ENCODE measurements at regions not wholly inside any gene's neighbourhood (a gene's known extent, or its start where the extent isn't known, plus 50 kb on each side); places are given as distances from the start of the nearest gene placed in this dataset.

DNA sequence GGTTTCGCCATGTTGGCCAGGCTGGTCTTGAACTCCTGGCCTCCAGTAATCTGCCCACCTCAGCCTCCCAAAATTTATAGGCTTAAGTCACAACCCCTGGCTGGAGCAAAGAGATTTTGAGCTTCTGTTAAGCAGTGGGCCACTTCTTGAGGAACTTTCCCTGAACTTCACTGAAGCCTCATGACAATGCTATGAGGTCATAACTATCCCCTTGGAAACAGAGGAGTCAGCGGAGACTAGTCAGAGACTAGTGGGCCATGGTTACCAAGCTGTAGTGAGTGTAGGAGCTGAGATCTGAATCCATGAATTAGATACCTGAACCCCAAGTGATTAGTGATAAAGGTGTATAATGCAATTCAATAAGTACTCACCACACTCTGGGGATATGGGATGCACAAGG is 145.1 kb upstream of the MSX1 start:
- no peak overlapping the region for H3K4me2 ChIP-seq (ENCODE audit: control insufficient read depth, insufficient read depth)
- ATAC-seq (no peak), DNase-seq (ENCODE audit: low read depth, low spot score) (no peak), FAIRE-seq (no peak)
- H3K27ac ChIP-seq (ENCODE audit: control insufficient read depth, insufficient read depth), result no peak overlapping the region
- ChIA-PET SMC1A (ENCODE audit: uncharacterized antibody, unreplicated experiment) (interaction anchor here (0.7 kb wide), 1 partner anchor 31 kb away, joined by 3 read pairs; no protein-coding TSS in a partner anchor), RAD21 (ENCODE audit: unreplicated experiment) (no interaction called here), POLR2A (no interaction called here), CTCF (no interaction called here)
- H3K79me2 ChIP-seq (ENCODE audit: control insufficient read depth, insufficient read depth, low read length), result no peaks in the 10 kb centered on the region
- TF ChIP-seq RUNX3 (IDR thresholded peaks at IDR 0.05; ENCODE audit: low read length), result no peak
- TF ChIP-seq, protein P1, sequence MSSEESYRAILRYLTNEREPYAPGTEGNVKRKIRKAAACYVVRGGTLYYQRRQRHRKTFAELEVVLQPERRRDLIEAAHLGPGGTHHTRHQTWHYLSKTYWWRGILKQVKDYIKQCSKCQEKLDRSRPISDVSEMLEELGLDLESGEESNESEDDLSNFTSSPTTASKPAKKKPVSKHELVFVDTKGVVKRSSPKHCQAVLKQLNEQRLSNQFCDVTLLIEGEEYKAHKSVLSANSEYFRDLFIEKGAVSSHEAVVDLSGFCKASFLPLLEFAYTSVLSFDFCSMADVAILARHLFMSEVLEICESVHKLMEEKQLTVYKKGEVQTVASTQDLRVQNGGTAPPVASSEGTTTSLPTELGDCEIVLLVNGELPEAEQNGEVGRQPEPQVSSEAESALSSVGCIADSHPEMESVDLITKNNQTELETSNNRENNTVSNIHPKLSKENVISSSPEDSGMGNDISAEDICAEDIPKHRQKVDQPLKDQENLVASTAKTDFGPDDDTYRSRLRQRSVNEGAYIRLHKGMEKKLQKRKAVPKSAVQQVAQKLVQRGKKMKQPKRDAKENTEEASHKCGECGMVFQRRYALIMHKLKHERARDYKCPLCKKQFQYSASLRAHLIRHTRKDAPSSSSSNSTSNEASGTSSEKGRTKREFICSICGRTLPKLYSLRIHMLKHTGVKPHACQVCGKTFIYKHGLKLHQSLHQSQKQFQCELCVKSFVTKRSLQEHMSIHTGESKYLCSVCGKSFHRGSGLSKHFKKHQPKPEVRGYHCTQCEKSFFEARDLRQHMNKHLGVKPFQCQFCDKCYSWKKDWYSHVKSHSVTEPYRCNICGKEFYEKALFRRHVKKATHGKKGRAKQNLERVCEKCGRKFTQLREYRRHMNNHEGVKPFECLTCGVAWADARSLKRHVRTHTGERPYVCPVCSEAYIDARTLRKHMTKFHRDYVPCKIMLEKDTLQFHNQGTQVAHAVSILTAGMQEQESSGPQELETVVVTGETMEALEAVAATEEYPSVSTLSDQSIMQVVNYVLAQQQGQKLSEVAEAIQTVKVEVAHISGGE (CRISPR knock-in tag; IDR thresholded peaks at IDR 0.05), result no peak
- TF ChIP-seq TARDBP (IDR thresholded peaks at IDR 0.05; ENCODE audit: borderline replicate concordance), result no peak
- TF ChIP-seq, protein P2, sequence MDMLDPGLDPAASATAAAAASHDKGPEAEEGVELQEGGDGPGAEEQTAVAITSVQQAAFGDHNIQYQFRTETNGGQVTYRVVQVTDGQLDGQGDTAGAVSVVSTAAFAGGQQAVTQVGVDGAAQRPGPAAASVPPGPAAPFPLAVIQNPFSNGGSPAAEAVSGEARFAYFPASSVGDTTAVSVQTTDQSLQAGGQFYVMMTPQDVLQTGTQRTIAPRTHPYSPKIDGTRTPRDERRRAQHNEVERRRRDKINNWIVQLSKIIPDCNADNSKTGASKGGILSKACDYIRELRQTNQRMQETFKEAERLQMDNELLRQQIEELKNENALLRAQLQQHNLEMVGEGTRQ (IDR thresholded peaks at IDR 0.05; ENCODE audit: borderline replicate concordance, low read depth, low read length), result no peak
- no peak for TF ChIP-seq BCL11A (IDR thresholded peaks at IDR 0.05; ENCODE audit: low read depth, low read length)
- no peak for TF ChIP-seq ATF7 (IDR thresholded peaks at IDR 0.05; ENCODE audit: low read depth)
- no peak for TF ChIP-seq JUND (IDR thresholded peaks at IDR 0.05; ENCODE audit: low read depth, low read length)
- TF ChIP-seq SRF (IDR thresholded peaks at IDR 0.05; ENCODE audit: low read depth in 2 of 2, low read length in 2 of 2), result no peak
- no peak for TF ChIP-seq EED (IDR thresholded peaks at IDR 0.05; ENCODE audit: low read depth)
- no peaks in the 10 kb centered on the region for H4K20me1 ChIP-seq (ENCODE audit: control insufficient read depth, insufficient read depth)
- H3K4me1 ChIP-seq (ENCODE audit: control insufficient read depth, insufficient read depth, low read length), result no peaks in the 10 kb centered on the region
- no peak overlapping the region for H3K9ac ChIP-seq (ENCODE audit: control insufficient read depth, insufficient read depth, low read length)
- WGBS (ENCODE audit: insufficient coverage, insufficient replicate concordance, low lambda C conversion rate, missing lambda C conversion rate), result 96% methylated on average over 2 of the region's 2 CpGs
- no peaks in the 10 kb centered on the region for H3K27me3 ChIP-seq (replicated peaks in 1 of 2; ENCODE audit: control insufficient read depth in 2 of 2, insufficient read depth in 2 of 2, low read length in 1 of 2)
- in situ Hi-C loops (cut with MboI) (no loop called here), intact Hi-C loops (cut with micrococcal nuclease; ENCODE audit: unreplicated experiment) (no loop called here)
- H2AFZ ChIP-seq (ENCODE audit: control insufficient read depth, low read depth, low read length), result no peak overlapping the region
- H3K4me3 ChIP-seq, result no peak overlapping the region
- H3K36me3 ChIP-seq (ENCODE audit: control insufficient read depth in 2 of 2, insufficient read depth in 2 of 2, low read length in 1 of 2), result no peaks in the 10 kb centered on the region
- no TSS peak for BruUV-seq (replicated peaks)
- H3K9me3 ChIP-seq (replicated peaks; ENCODE audit: control insufficient read depth, insufficient read depth, low read length), result no peaks in the 10 kb centered on the region

Measured in GM12878 (cell line).